ENCODE measurements at regions not wholly inside any gene's neighbourhood (a gene's known extent, or its start where the extent isn't known, plus 50 kb on each side); places are given as distances from the start of the nearest gene placed in this dataset.
"Not testable (repeated sequence)": the region's sequence is repeated elsewhere in the genome, so short reads cannot be mapped to it uniquely, and the experiment has no call there.

GRCh38 chr7:46929359-46929758, 652.6 kb downstream of the TNS3 start:
- DNase-seq (ENCODE audit: low spot score): no peak
- H3K4me3 ChIP-seq: no peak overlapping the region
- no peak overlapping the region for H3K27ac ChIP-seq
- TF ChIP-seq CTCF (IDR thresholded peaks at IDR 0.05): no peak

GRCh38 chr7:46928719-46929118, 653.2 kb downstream of the TNS3 start:
- DNase-seq (ENCODE audit: low spot score): no peak
- Histone ChIP-seq H3K4me3 (no peak overlapping the region), H3K27ac (no peak overlapping the region)
- no peak for TF ChIP-seq CTCF (IDR thresholded peaks at IDR 0.05)

- Histone ChIP-seq H3K4me3 (no peak overlapping the region), H3K27ac (no peak overlapping the region)
- DNase-seq (ENCODE audit: low spot score): no peak
- no peak for TF ChIP-seq CTCF (IDR thresholded peaks at IDR 0.05)
Measured at GRCh38 chr7:46927131-46927810, 654.6 kb downstream of the TNS3 start.

GRCh38 chr7:46916581-46916980, 665.3 kb downstream of the TNS3 start:
- DNase-seq (ENCODE audit: low spot score): no peak
- Histone ChIP-seq H3K4me3 (no peak overlapping the region), H3K27ac (no peak overlapping the region)
- TF ChIP-seq CTCF (IDR thresholded peaks at IDR 0.05): no peak

GRCh38 chr7:46912692-46913091, 669.2 kb downstream of the TNS3 start:
- no peak overlapping the region for H3K27ac ChIP-seq
- no peak overlapping the region for H3K4me3 ChIP-seq
- TF ChIP-seq CTCF (IDR thresholded peaks at IDR 0.05): no peak
- no peak for DNase-seq (ENCODE audit: low spot score)

GRCh38 chr7:46909601-46910051, 672.3 kb downstream of the TNS3 start:
- Histone ChIP-seq H3K4me3 (no peak overlapping the region), H3K27ac (no peak overlapping the region)
- DNase-seq (ENCODE audit: low spot score): no peak
- TF ChIP-seq CTCF (IDR thresholded peaks at IDR 0.05): no peak

- TF ChIP-seq CTCF (IDR thresholded peaks at IDR 0.05): no peak
- no peak overlapping the region for H3K27ac ChIP-seq
- no peak overlapping the region for H3K4me3 ChIP-seq
- no peak for DNase-seq (ENCODE audit: low spot score)
Measured at GRCh38 chr7:46908770-46909169, 673.1 kb downstream of the TNS3 start.

- H3K4me3 ChIP-seq; H3K27ac ChIP-seq; DNase-seq (ENCODE audit: low spot score): not testable (repeated sequence)
Measured at GRCh38 chr7:46904523-46904922, 677.4 kb downstream of the TNS3 start.
